ENCODE measurements at regions not wholly inside any gene's neighbourhood (a gene's known extent, or its start where the extent isn't known, plus 50 kb on each side); places are given as distances from the start of the nearest gene placed in this dataset.

DNA sequence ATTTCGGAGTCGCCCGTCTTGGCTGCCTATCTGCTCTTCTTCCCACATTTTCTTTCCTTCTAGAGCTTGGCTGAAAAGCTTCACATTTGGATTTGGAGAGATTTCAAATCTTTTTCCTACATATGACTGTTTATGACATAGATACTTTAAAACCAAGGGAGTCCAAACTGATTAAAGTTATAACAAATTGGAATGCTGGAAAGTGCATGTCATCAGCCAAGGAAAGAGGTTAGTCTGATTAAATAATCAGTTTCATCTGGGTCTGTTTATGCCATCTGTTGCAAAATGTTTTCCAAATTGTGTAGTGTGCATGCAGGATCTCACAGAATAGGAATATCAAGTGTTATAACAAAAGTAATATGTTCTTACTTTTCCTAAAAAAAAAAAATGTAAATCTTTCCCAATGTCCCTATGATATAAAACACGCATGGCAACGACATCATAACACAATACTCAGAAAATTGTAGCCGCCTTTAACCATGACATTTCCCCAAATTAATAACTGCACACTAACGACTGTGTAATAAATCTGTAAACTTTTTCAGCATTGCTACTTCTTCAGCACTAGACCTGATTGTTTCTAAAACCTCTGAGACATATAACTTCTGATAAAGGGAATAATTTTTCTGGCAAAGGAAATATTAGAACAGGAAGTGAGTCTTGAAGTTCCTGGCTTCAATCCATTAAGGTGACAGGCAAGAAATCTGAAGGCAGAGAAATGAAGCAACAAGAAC, 230.2 kb upstream of the FOXQ1 start:
- DNase-seq, result no peak

DNA sequence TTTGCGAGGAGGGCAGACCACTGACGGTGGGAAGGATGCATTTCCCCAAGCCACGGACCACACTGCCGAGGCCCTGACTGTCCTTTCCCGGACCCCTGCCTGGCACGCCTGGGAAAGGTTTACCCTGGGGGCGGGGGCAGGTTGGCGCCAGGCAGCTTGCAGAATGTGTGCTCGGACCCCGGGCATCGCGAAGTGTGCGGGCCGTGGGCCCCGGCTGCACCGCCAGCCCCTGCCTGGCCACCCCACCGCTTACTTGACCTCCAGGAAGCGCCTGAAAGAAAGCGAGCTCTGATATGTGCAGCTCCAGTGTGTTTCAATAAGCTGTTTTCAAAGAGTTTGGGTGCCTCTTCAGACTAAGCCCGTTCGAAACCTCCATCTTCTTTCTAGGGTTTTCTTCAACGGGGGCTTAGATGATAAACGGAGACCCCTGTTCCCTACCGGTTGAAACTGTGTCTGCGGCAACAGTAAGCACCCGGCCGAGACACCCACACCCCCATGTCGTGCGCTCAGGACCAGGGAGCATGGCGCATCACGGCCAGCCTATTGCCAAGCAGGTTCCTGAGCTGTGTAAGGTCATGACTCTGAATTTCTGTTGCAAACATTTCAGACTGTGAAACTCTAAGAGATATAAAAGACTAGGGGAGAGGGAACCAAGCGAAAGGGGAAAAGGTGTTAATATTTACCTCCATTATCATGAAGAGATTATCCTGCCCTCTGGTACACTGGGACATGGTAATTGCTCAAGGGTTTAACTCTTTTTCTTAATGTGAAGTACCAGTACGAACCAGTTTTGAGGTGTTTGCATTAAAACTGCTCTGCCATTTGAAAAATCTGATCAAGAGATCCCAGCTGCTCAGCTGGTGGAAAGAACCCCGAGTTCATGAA, 231.2 kb upstream of the FOXQ1 start:
- no peak for DNase-seq

DNA sequence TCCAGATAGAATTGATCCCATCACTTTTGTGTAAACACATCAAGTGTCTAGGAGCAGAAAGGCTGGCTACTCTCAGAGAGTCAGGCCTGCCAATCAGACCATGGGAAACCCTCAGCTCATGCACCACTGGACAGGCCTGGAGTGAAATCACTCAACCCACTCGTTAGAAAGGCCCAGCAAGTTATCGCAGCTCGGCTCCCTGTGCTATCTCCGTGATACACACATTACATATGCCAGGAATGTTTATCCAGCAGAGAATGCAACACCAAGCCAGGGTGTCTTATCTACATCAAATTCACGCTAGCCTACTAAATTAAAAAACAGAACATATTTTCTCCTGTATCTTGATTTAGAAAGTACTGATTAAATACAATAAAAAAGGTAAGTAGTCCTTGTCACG, 232.4 kb upstream of the FOXQ1 start:
- DNase-seq, result no peak

DNA sequence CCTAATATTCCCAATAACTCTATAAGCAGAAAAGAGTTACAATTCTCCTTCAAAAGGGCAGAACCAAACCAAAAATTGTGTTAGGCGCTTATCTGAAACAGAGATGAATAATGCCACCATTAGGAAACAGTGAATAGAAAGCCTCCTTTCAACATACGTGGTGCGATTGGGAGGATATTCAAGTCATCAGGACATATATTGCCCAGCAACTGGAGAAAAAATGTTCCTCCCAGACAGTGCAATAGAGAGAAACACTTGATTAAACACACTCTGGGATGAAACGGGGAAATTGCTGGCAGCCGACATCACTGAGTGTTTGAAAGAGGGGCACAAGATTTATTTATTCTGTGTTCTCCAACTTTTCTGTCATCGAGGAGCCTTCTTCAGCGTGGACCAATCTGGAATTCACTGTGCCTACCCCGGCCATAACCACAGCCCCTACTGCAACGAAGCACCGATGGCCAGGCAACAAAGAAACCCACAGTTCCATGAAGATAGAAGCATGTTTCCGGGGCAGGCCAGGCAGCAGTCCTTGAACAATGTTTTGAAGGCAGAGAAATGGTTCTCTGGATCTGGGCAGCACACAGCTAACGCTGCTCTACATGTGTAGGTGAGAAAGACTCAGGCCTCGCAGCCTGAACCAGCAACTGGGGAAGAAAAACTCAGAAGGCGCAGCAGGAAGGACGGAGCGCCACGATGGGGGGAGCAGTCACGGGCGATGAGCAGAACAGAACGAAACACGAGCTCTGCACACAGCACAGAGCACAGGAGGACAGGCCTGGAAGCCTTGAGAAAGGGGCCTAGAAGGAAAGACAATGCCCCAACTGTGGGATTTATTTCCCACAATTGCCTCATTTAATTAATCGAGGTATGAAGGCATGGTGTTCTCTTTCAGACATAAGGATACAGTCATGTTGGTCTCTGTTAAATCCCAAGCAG, 234.2 kb upstream of the FOXQ1 start:
- no peak for DNase-seq

DNA sequence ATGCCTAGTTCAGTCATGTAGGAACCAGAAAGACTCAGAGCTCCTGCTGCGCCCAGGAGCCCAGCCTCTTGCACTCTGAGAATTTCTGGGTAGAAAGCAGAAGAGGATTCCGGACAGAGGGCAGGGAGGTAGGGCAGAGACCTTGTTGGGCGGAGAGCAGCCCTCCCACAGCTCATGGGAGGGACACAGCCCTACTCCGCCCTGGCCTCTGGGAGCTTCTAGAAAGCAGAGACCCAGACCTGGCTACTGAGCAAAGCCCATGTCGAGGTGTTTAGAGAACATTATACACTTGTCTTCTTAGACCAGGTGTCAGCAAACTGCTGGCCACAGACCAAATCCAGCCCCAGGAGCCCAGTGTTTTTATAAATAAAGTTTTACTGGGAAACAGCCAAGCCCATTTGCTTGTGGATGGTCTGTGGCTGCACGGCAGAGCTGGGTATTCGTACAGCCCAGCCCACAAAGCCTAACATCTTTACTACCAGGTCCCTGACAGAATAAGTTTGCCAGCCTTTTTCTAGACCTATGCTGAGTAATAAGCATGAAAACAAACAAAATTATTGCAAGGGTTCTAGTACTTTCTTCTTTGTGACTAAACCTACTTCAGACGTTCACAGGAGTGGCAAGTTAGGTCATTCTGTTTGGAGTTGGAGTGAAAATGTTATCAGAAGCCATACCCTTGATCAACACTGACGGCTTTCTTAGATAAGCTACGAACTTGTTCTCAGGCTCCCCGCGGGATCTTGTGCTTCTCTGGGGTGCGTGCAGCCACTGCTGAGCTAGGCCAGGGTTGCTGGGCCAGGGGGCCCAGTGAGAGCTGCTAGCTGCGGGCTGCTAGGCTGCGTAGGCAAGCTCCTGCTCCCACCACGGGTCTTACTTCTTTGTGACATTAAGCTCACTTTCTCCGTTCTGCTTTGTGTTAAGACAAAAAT, 235.1 kb upstream of the FOXQ1 start:
- no peak for DNase-seq

DNA sequence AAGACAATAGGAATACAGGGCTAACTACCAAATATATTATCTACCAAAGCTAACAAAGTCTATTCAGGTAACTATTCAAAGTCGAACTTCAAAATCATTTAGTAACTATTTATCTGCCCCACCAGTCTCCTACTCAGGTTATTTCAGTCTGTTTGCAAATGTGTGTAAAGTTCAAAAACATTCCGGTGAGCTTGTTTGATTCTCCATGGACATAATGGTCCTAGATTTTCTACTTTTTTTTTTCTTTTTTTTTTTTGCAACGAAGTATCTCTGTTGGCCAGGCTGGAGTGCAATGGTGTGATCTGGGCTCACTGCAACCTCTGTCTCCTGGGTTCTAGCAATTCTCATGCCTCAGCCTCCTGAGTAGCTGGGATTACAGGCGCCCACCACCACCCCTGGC, 236.0 kb upstream of the FOXQ1 start:
- no peak for DNase-seq

DNA sequence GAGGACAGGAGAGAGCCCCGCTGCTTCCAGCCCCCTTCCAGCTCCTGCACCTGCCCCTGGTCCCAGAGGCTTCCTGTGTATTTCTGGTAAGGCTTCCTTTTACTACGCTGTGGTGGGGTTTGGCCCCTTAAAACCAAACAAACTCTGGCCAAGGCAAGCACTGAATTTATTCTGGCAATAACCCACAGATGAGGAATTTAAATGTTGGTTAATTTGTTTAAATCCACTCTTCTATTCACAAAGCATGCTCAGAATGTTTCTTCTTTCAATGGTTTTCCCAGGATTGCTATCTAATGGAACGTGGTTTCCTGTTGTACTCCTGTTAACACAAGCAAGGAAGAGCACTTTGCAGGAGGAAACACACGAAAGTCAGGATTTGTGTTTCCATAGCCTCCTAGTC, 236.5 kb upstream of the FOXQ1 start:
- DNase-seq, result no peak

DNA sequence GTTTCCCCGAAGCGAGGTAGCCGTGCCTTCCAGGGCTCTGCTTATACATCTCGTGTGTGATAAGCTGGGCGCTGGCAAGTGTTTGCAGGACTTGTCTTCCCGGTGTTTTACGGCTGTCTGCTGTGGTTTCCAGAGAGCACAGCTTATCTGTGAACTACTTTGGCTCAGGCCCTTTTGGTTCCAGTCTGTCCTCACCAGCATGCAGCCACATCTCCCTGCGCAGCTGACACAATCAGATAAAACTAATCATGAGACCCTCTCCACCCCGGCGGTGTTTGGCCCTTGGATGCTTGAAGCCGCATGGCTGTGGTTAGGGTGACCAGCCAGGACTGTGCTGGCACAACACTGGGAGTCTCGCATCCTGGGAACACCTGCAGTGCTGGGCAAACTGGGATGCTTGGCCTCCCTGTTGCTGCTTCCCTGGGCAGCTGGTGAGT, 241.8 kb upstream of the FOXQ1 start:
- DNase-seq, result no peak

DNA sequence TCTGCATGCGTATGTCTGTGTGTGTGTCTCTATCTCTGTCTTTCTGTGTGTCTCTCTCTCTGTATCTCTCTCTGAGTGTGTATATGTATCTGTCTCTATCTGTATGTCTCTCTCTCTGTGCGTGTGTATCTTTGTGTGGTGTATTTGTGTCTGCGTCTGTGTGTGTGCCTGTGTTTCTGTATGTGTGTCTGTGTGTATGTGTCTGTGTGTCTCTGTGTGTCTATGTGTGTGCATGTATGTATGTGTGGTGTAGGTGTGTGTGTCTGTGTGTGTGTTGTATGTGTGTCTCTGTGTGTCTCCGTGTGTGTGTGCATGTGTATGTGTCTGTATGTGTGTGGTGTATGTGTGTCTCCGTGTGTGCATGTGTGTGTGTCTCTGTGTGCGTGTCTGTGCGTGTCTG, 243.0 kb upstream of the FOXQ1 start:
- no peak for DNase-seq

DNA sequence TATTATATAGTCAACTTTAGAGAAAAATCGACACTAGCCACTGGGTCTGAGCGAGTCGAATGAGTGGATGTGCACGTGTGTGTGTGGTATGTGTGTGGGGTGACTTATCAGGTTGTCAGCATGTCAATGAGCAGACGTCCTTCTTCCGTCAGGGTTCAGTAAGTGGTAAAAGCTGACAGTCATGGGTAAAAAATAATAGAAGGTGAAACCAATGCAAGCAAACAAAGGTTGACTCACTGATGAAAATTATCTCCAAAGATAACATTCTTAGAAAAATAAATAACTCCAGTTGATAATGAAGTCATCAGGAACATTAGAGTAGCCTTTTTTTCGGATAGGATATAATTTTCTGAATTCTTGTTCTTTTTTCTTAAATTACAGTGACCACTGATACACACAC, 243.8 kb upstream of the FOXQ1 start:
- no peak for DNase-seq

DNA sequence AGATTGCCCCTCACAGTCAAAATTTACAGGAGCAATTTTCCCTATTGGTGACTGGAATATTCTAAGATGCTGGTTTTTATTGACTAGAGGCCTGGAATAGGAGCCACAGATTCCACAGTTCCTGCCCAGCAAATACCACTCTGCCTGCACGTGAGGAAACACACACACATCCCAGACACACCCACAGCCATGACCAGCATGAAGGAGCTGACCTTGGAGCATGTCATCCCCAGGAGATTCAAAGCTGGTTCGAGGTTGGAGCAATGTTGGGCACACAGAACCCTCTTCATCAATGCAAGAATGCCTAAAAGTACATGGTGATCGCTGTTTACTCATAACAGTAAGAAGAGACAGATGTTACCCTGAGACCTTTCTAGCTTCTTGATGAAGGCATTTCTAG, 244.6 kb upstream of the FOXQ1 start:
- DNase-seq, result no peak

DNA sequence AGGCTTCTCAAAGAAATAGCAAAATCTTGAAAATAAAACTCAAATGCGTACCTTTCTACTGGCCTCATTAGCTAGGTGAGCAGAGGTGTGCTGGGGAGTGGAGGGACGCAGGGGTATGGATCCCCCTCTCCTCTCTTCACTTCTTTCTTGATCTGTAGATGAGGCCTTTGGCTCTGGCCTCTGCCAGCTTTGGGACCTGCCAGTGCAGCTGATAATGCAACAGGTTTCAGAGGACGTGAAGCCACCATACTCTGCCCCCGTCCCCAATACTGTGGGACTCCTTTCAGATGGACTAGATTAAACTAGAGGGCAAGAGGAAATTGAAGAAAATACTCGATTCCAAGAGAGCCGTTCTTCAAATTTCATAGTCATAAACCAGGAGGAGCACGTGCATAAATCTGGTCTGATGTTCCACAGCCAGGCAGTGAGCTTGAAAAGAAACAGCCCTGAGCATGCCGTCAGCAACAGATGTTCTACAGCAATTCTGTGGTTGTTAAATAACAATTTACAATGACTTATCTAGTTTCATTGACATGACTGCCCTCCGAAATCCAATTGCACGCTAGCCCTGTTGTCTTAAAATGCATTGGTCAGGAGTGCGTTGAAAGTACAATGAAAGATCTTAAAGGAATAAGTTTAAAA, 245.3 kb upstream of the FOXQ1 start:
- DNase-seq, result no peak

DNA sequence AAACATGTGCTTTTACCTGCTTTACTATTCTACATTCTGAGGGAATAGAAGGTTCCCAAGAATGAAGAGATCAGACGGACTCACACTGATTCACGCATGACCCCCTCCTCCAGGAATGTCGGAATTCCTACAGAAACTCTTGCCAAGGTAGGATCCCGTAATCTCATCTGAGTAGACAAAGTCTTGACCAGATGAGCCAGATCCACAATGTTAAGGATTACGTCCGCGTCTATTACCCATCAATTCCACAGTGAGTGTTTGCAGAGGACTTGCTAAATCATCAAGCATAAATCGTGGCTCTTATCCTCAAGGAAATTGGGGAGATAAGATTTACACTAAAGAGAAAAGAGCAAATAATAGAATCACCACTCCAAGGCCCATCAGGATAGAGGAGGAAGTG, 245.9 kb upstream of the FOXQ1 start:
- DNase-seq, result no peak

DNA sequence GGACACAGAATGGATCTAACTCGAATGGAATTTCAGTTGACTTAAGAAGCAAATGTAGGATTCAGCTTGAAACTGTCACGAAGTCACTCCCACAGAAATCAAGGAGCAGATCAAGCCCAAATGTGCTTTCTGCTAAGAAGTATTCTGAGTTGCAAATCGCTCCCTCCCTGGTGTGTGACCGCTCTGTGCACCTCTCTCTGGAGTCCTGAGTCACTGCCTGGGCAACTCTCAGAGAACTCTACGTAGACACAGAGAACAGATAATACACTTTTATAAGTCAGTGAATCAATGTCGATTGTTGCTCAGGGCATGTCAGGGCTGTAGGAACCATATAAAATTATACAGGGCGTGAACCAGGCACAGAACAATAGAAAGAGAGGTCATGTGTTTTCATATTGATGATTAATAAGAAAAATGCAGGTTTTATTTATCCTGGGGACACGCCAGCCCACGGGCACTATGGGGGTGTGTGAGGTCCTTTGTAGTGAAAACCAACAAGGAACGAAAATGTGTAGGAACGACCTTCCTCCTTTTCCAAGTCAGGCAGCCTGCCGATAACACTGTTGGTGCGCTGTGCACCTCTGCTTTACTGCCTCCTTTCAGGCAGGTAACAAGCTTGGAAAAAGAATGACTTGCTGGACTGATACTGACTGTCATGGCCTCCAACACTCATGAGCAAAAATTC, 248.1 kb upstream of the FOXQ1 start:
- no peak for DNase-seq

DNA sequence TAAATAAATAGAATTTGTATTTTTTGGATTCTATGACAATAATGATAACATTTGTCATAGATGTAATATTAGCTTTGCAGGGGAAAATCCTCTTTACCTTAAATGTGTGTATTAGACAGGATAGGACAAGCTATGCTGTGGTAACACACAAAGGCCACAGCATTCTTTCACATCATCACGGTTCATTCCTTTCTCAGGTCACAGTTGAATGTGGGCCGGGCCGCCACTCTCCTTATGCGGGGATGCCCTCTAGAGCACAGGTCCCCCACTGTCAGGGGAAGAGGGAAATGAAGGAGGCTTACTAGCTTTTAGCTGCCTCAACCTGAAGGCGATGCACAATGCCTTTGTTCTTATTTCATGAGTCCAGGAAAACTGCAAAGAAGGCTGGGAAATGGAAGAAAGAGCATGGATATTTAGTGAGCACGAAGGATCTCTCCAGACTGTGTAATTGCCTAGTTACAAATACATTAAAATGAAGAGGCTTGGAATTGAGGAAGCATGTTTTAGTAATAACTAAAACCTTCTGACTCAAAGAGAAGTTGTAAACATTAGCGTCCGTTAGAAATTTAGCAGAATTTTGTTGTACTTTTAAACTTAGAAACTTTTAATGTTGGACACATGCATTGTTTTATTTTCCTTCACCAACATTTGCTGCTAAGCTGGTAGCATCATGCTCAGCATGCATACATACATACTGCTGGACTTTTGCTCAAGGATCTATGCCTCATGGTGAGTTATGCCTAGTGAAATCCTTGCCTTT, 248.9 kb upstream of the FOXQ1 start:
- no peak for DNase-seq

DNA sequence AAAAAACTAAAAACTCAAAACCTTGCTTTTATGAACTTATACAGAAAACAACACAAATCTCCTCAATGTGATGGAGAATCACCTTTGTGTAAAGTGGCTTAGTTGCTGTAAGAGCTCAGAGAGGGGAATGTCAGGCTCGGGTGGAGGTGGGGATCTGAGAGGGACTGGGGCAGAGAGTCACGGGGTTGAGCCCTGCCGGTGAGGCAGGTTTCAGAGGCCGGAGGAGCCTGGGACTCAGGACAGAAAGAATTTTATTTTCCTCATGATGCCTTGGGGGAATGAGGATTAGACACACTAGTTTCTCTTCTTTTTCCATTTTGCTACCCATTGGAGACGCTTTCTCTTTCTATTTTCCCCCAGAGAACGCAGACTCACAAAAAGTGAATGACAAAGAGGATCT, 252.3 kb upstream of the FOXQ1 start:
- DNase-seq, result no peak

DNA sequence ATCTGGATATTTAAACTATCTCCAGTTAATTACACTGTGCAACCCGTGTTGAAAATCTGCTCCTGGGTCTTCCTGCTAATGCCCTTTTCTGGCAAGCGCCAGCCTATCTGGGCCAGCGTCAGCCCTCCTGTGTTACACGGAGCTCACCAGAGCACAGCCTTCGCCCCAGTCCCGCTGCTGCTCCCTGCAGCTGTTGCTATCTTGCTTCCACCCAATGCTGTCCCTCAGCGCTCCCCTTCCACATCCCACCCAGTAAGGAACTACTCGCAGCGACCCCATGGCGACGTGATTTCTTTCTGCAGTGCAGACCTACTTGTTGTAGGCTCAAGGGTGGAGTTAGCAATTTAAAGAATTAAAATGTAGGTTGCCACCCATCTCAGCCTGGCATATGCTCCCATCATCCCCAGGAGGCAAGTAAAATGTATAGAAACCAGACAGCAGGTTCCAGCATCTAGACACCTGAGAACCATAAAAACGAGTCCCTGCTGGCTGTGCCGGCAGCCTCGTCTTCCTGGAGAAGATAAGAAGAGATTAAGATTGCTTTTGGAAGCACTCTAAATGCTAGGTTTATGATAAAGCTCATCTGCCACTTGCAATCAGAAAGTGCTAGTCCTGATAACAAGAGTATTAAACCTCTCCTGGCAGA, 254.3 kb upstream of the FOXQ1 start:
- no peak for DNase-seq

DNA sequence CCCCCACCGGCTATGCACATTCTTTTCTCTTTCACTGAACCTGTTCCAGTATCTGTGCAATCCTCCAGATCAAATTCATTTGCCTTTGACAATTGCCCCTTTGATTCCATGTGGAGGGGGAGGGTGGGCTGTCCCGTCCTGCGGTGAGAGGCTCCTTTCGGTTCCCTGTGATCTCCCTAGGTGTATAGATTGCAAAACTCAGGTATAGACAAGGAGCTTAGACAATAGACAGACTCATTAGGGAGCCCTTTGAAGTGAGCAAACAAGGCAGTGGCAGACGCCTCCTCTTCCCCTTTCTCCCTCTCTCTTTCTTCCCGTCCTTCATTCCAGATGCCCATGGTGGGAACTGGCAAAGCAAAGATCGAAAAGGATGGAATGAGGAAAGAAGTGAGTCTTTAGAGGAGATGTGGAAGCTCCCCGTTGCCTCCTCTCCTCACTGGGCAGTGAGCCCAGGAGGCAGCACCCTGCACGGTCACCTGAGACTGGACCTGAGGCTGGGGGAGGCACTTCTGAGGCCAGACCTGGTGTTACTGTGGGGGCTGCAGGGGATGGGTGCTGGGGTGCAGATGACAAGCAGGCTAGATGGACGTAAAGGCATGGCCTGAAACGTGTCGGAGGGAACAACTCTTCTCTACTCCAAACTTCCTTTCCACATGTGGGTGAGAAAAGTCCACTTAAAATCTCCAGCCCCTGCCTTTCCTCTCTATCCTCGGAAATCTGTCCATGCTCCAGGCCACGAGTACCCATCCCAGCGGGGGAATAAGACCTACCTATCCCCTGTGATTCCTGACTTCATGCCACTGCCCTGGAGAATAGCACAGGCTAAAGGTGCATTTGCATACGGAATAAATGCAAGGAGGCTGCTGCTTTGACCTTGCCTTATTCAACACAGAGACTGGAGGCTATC, 256.6 kb upstream of the FOXQ1 start:
- DNase-seq, result no peak

DNA sequence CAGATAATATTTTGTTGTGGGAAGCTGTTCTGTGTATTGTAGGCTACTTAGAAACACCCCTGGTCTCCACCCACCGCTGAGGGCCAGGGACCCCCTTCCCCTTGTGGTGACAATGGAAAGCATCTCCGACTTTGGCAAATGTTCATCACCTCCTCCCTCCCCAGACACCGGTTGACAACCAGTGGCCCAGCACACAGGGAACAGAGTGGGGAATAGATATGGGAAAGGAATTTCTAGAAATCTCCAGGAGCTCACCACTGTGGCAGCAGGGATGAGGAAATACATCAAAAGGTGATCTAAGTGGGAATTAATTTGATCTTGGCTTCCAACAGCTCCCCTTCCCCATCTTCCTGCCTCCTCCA, 257.3 kb upstream of the FOXQ1 start:
- DNase-seq, result no peak

Data from activated CD4-positive, alpha-beta T cell treated with anti-CD3 and anti-CD28 coated beads, Interleukin-10, Interleukin-2, amounts not matched to agents 100 ng/mL and 50 ng/mL, durations not matched to agents 16 hours and 8 hours (primary cell).